ENCODE measurements at regions not wholly inside any gene's neighbourhood (a gene's known extent, or its start where the extent isn't known, plus 50 kb on each side); places are given as distances from the start of the nearest gene placed in this dataset.

- TF ChIP-seq KAT2A (conservative IDR thresholded peaks at IDR 0.05; ENCODE audit: control insufficient read depth, low read depth, low read length) (no peak), MAX (IDR thresholded peaks at IDR 0.05; ENCODE audit: low read depth, low read length) (no peak), BMI1 (IDR thresholded peaks at IDR 0.05; ENCODE audit: borderline replicate concordance) (no peak), BCL3 (IDR thresholded peaks at IDR 0.05; ENCODE audit: borderline replicate concordance, insufficient read depth, low read depth, low read length, poor library complexity, severe bottlenecking) (no peak), RCOR1 (conservative IDR thresholded peaks at IDR 0.05; ENCODE audit: low read depth, low read length) (no peak), CTCF (IDR thresholded peaks at IDR 0.05 in 2 of 3, conservative IDR thresholded peaks at IDR 0.05 in 1 of 3; ENCODE audit: control insufficient read depth in 2 of 3, extremely low read depth in 1 of 3, insufficient read depth in 1 of 3, low read depth in 3 of 3, low read length in 3 of 3) (no peak)
These were observed 75.5 kb upstream of the GATA6 start (continued) for GRCh38 chr18:22093731-22094357.

GRCh38 chr18:22094358-22094734 is 75.0 kb upstream of the GATA6 start:
- no peak for FAIRE-seq
- RAD21 ChIA-PET (ENCODE audit: unreplicated experiment) = no interaction called here
- Histone ChIP-seq H3K27ac (ENCODE audit: control insufficient read depth, insufficient read depth) (no peak overlapping the region), H4K20me1 (ENCODE audit: control insufficient read depth, insufficient read depth) (no peaks in the 10 kb centered on the region), H3K9me3 (replicated peaks; ENCODE audit: control insufficient read depth, insufficient read depth, low read length) (no peaks in the 10 kb centered on the region), H3K4me1 (ENCODE audit: control insufficient read depth, insufficient read depth, low read length) (no peaks in the 10 kb centered on the region), H3K4me2 (ENCODE audit: control insufficient read depth, insufficient read depth) (no peak overlapping the region), H3K4me3 (no peak overlapping the region), H3K9ac (ENCODE audit: control insufficient read depth, insufficient read depth, low read length) (no peak overlapping the region), H2AFZ (ENCODE audit: control insufficient read depth, low read depth, low read length) (no peak overlapping the region), H3K36me3 (ENCODE audit: control insufficient read depth in 2 of 2, insufficient read depth in 2 of 2, low read length in 1 of 2) (no peaks in the 10 kb centered on the region), H3K27me3 (replicated peaks in 1 of 2; ENCODE audit: control insufficient read depth in 2 of 2, insufficient read depth in 2 of 2, low read length in 1 of 2) (peaks cover 0 to 7% of the 10 kb centered on the region in 2 experiments; a peak in 3 of 4 replicates), H3K79me2 (ENCODE audit: control insufficient read depth, insufficient read depth, low read length) (no peaks in the 10 kb centered on the region)
- in situ Hi-C loops (cut with MboI) (no loop called here), intact Hi-C loops (cut with micrococcal nuclease; ENCODE audit: unreplicated experiment) (no loop called here)
- no peak for DNase-seq (ENCODE audit: low read depth, low spot score)
- ATAC-seq = no peak
- SMC1A ChIA-PET (ENCODE audit: uncharacterized antibody, unreplicated experiment) = no interaction called here
- no TSS peak for BruUV-seq (replicated peaks)
- POLR2A ChIA-PET = no interaction called here
- 46% methylated on average over 4 of the region's 4 CpGs for WGBS (ENCODE audit: insufficient coverage, insufficient replicate concordance, low lambda C conversion rate, missing lambda C conversion rate)
- CTCF ChIA-PET = no interaction called here
- no peak for TF ChIP-seq TCF3 (IDR thresholded peaks at IDR 0.05; ENCODE audit: borderline replicate concordance, insufficient read depth, low read depth, low read length)
- no peak for TF ChIP-seq CHD1 (IDR thresholded peaks at IDR 0.05; ENCODE audit: low read depth, low read length)
- no peak for TF ChIP-seq MTA2 (IDR thresholded peaks at IDR 0.05; ENCODE audit: low read depth)
- TF ChIP-seq CEBPZ (IDR thresholded peaks at IDR 0.05; ENCODE audit: low read depth, low read length) = no peak
- TF ChIP-seq E2F4 (IDR thresholded peaks at IDR 0.05; ENCODE audit: low read depth, low read length) = no peak
- no peak for TF ChIP-seq ZBED1 (IDR thresholded peaks at IDR 0.05; ENCODE audit: borderline replicate concordance)
- TF ChIP-seq GATAD2B (conservative IDR thresholded peaks at IDR 0.05; ENCODE audit: low read depth) = no peak
- no peak for TF ChIP-seq BCL11A (IDR thresholded peaks at IDR 0.05; ENCODE audit: low read depth, low read length)
- TF ChIP-seq SMC3 (IDR thresholded peaks at IDR 0.05; ENCODE audit: borderline replicate concordance, low read length) = no peak
- TF ChIP-seq ZSCAN29 (IDR thresholded peaks at IDR 0.05) = no peak
